Fibroblast of lung (primary cell): ENCODE measurements at regions not wholly inside any gene's neighbourhood (a gene's known extent, or its start where the extent isn't known, plus 50 kb on each side); places are given as distances from the start of the nearest gene placed in this dataset.

Experiments used
- DNase-seq, 2 donors: peaks; one replicate each; pipeline versions ENCODE4 v3.0.0 to v3.0.0-alpha.2; 2010; ENCODE audit warnings: low read depth in 2 of 2
- H2AFZ ChIP-seq: 2 replicates; pipeline ENCODE4 v1.5.1; 2012; ENCODE audit warnings: low read length, control low read depth, inconsistent platforms
- H3K27ac ChIP-seq: 2 replicates; pipeline ENCODE4 v1.5.1; 2011; ENCODE audit warnings: low read length, control low read depth; ENCODE audit not compliant: insufficient read depth
- H3K27me3 ChIP-seq: 2 replicates; pipeline ENCODE4 v1.5.1; 2011; ENCODE audit warnings: mild to moderate bottlenecking, low read length; ENCODE audit not compliant: control insufficient read depth, insufficient read depth
- H3K36me3 ChIP-seq: 2 replicates; pipeline ENCODE4 v1.5.1; 2011; ENCODE audit warnings: low read length; ENCODE audit not compliant: control insufficient read depth, insufficient read depth
- H3K4me1 ChIP-seq: 2 replicates; pipeline ENCODE4 v1.5.1; 2011; ENCODE audit warnings: low read length; ENCODE audit not compliant: control insufficient read depth, insufficient read depth; ENCODE audit errors: extremely low read depth
- H3K4me2 ChIP-seq: 2 replicates; pipeline ENCODE4 v1.5.1; 2011; ENCODE audit warnings: low read length, control low read depth; ENCODE audit not compliant: insufficient read depth; ENCODE audit errors: extremely low read depth
- H3K4me3 ChIP-seq, 4 experiments: fragments of 200-600 bp in 1 of 4; sonication (generic) in 1 of 4; replicated peaks in 1 of 4; 2 replicates each; pipeline ENCODE4 v1.5.1; 2011 to 2016; ENCODE audit warnings: low read length in 4 of 4, low read depth in 3 of 4, mild to moderate bottlenecking in 3 of 4, control low read depth in 2 of 4, inconsistent platforms in 1 of 4, mixed read lengths in 1 of 4; ENCODE audit not compliant: insufficient read depth in 1 of 4; ENCODE audit errors: control extremely low read depth in 1 of 4
- H3K79me2 ChIP-seq: 2 replicates; pipeline ENCODE4 v1.5.1; 2012; ENCODE audit warnings: mild to moderate bottlenecking, low read length, inconsistent platforms; ENCODE audit not compliant: control insufficient read depth, insufficient read depth
- H3K9ac ChIP-seq: 2 replicates; pipeline ENCODE4 v1.5.1; 2011; ENCODE audit warnings: mild to moderate bottlenecking, low read length, control low read depth; ENCODE audit not compliant: insufficient read depth
- H3K9me3 ChIP-seq: 2 replicates; pipeline ENCODE4 v1.5.1; 2012; ENCODE audit warnings: low read depth, low read length; ENCODE audit not compliant: control insufficient read depth, insufficient read depth
- H4K20me1 ChIP-seq: 2 replicates; pipeline ENCODE4 v1.5.1; 2011; ENCODE audit warnings: low read length; ENCODE audit not compliant: control insufficient read depth, insufficient read depth; ENCODE audit errors: extremely low read depth
- CTCF ChIP-seq, 2 donors: IDR thresholded peaks in 1 of 2; conservative IDR thresholded peaks in 1 of 2; 1 replicate in 1 of 2; 2 replicates in 1 of 2; pipeline ENCODE4 v1.5.1; 2011 to 2012; ENCODE audit warnings: low read length in 2 of 2, control low read depth in 1 of 2, inconsistent platforms in 1 of 2, low read depth in 1 of 2, mild to moderate bottlenecking in 1 of 2
- EZH2 ChIP-seq: IDR thresholded peaks from 2 replicates; pipeline ENCODE4 v1.5.1; 2012; ENCODE audit warnings: low read length, control low read depth, mild to moderate bottlenecking; ENCODE audit errors: missing control alignments

- Histone ChIP-seq H3K9ac (no peak overlapping the region), H3K4me1 (peaks cover 8% of the 10 kb centered on the region)
Measured at GRCh38 chr5:36494028-36494427, 112.4 kb upstream of the SLC1A3 start.

GRCh38 chr5:36494841-36495601 lies 111.4 kb upstream of the SLC1A3 start:
- no peak overlapping the region for H3K27ac ChIP-seq

More at GRCh38 chr5:36494028-36494427, 112.4 kb upstream of the SLC1A3 start:
- Histone ChIP-seq H3K27me3 (no peaks in the 10 kb centered on the region), H3K79me2 (no peaks in the 10 kb centered on the region), H3K36me3 (no peaks in the 10 kb centered on the region), H3K9me3 (no peaks in the 10 kb centered on the region), H3K4me3 (no peak overlapping the region), H3K27ac (no peak overlapping the region), H4K20me1 (no peaks in the 10 kb centered on the region), H2AFZ (no peak overlapping the region), H3K4me2 (no peak overlapping the region)
- TF ChIP-seq EZH2 (no peak), CTCF (conservative IDR thresholded peaks at IDR 0.05 in 1 of 2, IDR thresholded peaks at IDR 0.05 in 1 of 2; ENCODE audit: low read depth in 1 of 2, low read length in 2 of 2) (no peak)
- no peak for DNase-seq

GRCh38 chr5:36495611-36496010 lies 110.8 kb upstream of the SLC1A3 start:
- H3K4me1 ChIP-seq: peaks cover 8% of the 10 kb centered on the region
- H3K27ac ChIP-seq: no peak overlapping the region
- H3K9ac ChIP-seq: no peak overlapping the region
- no peaks in the 10 kb centered on the region for H3K27me3 ChIP-seq
- H2AFZ ChIP-seq: no peak overlapping the region
- peak in 1 of 2 donors; percentile 42 for DNase-seq
- no peak overlapping the region for H3K4me2 ChIP-seq
- no peaks in the 10 kb centered on the region for H3K9me3 ChIP-seq
- no peak overlapping the region for H3K4me3 ChIP-seq
- H4K20me1 ChIP-seq: no peaks in the 10 kb centered on the region
- no peaks in the 10 kb centered on the region for H3K36me3 ChIP-seq
- no peaks in the 10 kb centered on the region for H3K79me2 ChIP-seq
- no peak for TF ChIP-seq CTCF (conservative IDR thresholded peaks at IDR 0.05 in 1 of 2, IDR thresholded peaks at IDR 0.05 in 1 of 2; ENCODE audit: low read depth in 1 of 2, low read length in 2 of 2)
- no peak for TF ChIP-seq EZH2

More at GRCh38 chr5:36494841-36495601, 111.4 kb upstream of the SLC1A3 start:
- DNase-seq: peak; percentile 52 to 92
- Histone ChIP-seq H2AFZ (no peak overlapping the region), H3K9me3 (no peaks in the 10 kb centered on the region), H3K27me3 (no peaks in the 10 kb centered on the region), H3K9ac (no peak overlapping the region), H3K4me3 (no peak overlapping the region), H3K79me2 (no peaks in the 10 kb centered on the region), H4K20me1 (no peaks in the 10 kb centered on the region), H3K36me3 (no peaks in the 10 kb centered on the region), H3K4me2 (peak overlapping the region; percentile 61), H3K4me1 (peaks cover 8% of the 10 kb centered on the region)
- TF ChIP-seq EZH2: no peak
- no peak for TF ChIP-seq CTCF (conservative IDR thresholded peaks at IDR 0.05 in 1 of 2, IDR thresholded peaks at IDR 0.05 in 1 of 2; ENCODE audit: low read depth in 1 of 2, low read length in 2 of 2)
